Activated T-cell treated with anti-CD3 and anti-CD28 coated beads, Interleukin-2, amount 50 U/mL, for 4 hours (primary cell): ENCODE measurements at regions not wholly inside any gene's neighbourhood (a gene's known extent, or its start where the extent isn't known, plus 50 kb on each side); places are given as distances from the start of the nearest gene placed in this dataset.

Experiments
- ATAC-seq, 2 donors: fragments of 200-7000 bp; cut with Tn5 transposase; one replicate each; pipeline ENCODE4 v1.10.0; 2021
- DNase-seq: peaks from one replicate; pipeline ENCODE4 v3.0.0-alpha.2; 2020
- H3K27me3 Mint-ChIP-seq: one replicate; pipeline ENCODE4 v1.8.0; 2021; ENCODE audit warnings: low read depth, mixed read lengths
- H3K36me3 Mint-ChIP-seq: one replicate; pipeline ENCODE4 v1.8.0; 2022; ENCODE audit warnings: mixed read lengths; ENCODE audit not compliant: insufficient read depth
- H3K4me1 Mint-ChIP-seq: one replicate; pipeline ENCODE4 v1.8.0; 2021; ENCODE audit warnings: low read depth, mixed read lengths
- H3K4me3 Mint-ChIP-seq: one replicate; pipeline ENCODE4 v1.8.0; 2021; ENCODE audit warnings: mild to moderate bottlenecking, moderate library complexity, mixed read lengths
- H3K9me3 Mint-ChIP-seq: one replicate; pipeline ENCODE4 v1.8.0; 2021; ENCODE audit warnings: mixed read lengths

- Mint-ChIP-seq H3K4me3 (no peak overlapping the region), H3K9me3 (no peaks in the 10 kb centered on the region), H3K36me3 (no peaks in the 10 kb centered on the region), H3K4me1 (peaks cover 5% of the 10 kb centered on the region), H3K27me3 (no peaks in the 10 kb centered on the region)
- DNase-seq (no peak), ATAC-seq (no peak)
These were observed 592.5 kb downstream of the PPARGC1A start for GRCh38 chr4:23297327-23297726.

- no peaks in the 10 kb centered on the region for H3K9me3 Mint-ChIP-seq
- no peak for DNase-seq
- no peak overlapping the region for H3K4me3 Mint-ChIP-seq
These were observed 598.4 kb downstream of the GBA3 start for GRCh38 chr4:23291139-23291538.

DNA sequence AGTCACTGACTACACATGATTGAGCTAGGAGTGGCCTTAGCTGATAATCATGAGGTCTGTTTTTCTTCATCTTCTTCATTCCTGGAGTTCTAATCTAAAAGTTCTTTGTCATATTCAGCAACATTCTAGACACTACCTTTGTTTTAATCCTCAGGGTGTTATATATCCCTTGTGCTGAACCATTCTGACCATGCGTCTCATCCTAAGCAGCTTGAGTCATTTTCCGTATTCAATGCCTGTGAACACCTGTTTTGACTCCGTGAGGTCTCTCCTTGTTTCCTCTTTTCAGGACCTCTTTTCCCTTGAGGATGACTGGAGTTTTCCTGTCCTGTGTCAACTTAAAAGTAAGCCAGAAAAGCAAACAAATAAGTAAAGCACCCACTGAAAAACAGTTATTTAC, 597.9 kb downstream of the GBA3 start:
- ATAC-seq (no peak), DNase-seq (no peak)
- Mint-ChIP-seq H3K9me3 (no peaks in the 10 kb centered on the region), H3K36me3 (no peaks in the 10 kb centered on the region), H3K4me3 (no peak overlapping the region), H3K4me1 (peaks cover 15% of the 10 kb centered on the region), H3K27me3 (no peaks in the 10 kb centered on the region)

More at GRCh38 chr4:23291139-23291538, 598.4 kb downstream of the GBA3 start:
- H3K27me3 Mint-ChIP-seq = no peaks in the 10 kb centered on the region
- no peaks in the 10 kb centered on the region for H3K36me3 Mint-ChIP-seq
- ATAC-seq = no peak
- peaks cover 15% of the 10 kb centered on the region for H3K4me1 Mint-ChIP-seq

- no peak for DNase-seq
- no peaks in the 10 kb centered on the region for H3K36me3 Mint-ChIP-seq
- H3K4me1 Mint-ChIP-seq = no peaks in the 10 kb centered on the region
- H3K9me3 Mint-ChIP-seq = no peaks in the 10 kb centered on the region
- ATAC-seq = no peak
- no peaks in the 10 kb centered on the region for H3K27me3 Mint-ChIP-seq
- H3K4me3 Mint-ChIP-seq = no peak overlapping the region
These were observed 586.7 kb downstream of the GBA3 start for GRCh38 chr4:23279377-23279986.

GRCh38 chr4:23278845-23279244, 586.1 kb downstream of the GBA3 start:
- no peak overlapping the region for H3K4me3 Mint-ChIP-seq
- no peaks in the 10 kb centered on the region for H3K36me3 Mint-ChIP-seq
- no peaks in the 10 kb centered on the region for H3K4me1 Mint-ChIP-seq
- DNase-seq (no peak), ATAC-seq (no peak)
- no peaks in the 10 kb centered on the region for H3K9me3 Mint-ChIP-seq
- no peaks in the 10 kb centered on the region for H3K27me3 Mint-ChIP-seq

DNA sequence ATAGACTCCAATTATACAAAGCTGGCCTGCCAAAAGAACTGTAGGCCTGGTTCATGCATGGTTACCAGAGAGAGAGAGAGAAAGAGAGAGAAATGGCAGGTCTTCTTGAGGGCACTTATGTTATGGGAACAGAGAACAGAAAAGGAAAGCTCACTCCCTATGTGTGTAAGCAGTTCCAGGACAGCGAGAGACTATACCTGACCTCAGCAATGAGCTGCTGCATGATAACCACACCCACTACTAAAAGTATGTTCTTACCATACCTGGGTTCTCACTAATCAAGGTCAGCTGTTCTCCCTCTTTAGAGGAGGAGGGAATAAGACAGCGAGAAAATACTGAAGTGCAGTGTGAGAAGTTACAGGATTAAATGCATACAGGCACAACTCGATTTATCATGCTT, 583.3 kb downstream of the GBA3 start:
- Mint-ChIP-seq H3K27me3 (no peaks in the 10 kb centered on the region), H3K9me3 (no peaks in the 10 kb centered on the region), H3K4me1 (no peaks in the 10 kb centered on the region), H3K4me3 (no peak overlapping the region), H3K36me3 (no peaks in the 10 kb centered on the region)
- DNase-seq = no peak
- no peak for ATAC-seq

- H3K4me1 Mint-ChIP-seq = no peaks in the 10 kb centered on the region
- no peaks in the 10 kb centered on the region for H3K9me3 Mint-ChIP-seq
- ATAC-seq (no peak), DNase-seq (no peak)
- no peak overlapping the region for H3K4me3 Mint-ChIP-seq
- H3K27me3 Mint-ChIP-seq = no peaks in the 10 kb centered on the region
- H3K36me3 Mint-ChIP-seq = no peaks in the 10 kb centered on the region
These were observed 576.8 kb downstream of the GBA3 start for GRCh38 chr4:23269566-23269965.

DNA sequence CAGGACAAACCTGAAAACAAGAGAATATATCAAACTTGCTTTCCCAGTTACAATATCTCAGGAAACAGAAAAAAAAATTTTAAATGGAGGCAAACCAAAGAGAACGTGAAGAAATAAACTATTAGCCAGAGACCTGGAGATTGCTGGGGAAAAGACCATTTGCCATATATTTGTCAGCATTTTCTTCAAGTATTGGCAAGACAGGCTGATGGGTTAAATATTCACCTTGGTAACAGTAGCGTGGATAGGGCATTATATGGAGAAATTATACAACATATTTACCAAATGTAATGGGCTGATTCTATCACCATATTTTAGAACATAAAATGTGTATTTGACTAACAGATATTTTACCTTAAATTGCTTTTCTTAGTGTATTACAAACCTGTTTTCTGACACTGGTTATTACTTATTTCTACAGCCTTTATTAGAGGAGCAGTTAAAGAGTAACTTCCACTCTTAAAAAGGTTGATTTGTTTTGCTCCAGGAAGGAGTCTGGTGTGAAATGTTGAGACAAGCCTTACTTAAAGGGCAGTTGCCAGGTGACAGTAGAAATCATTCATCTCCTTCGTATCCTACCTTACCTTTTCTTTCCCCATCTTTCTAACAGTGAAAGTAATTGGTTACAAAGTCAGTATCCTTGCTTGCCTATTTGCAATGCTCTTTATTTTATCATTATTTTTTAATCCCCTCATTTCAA, 575.5 kb downstream of the GBA3 start:
- Mint-ChIP-seq H3K27me3 (no peaks in the 10 kb centered on the region), H3K4me1 (no peaks in the 10 kb centered on the region), H3K9me3 (no peaks in the 10 kb centered on the region), H3K4me3 (no peak overlapping the region), H3K36me3 (no peaks in the 10 kb centered on the region)
- ATAC-seq = no peak
- no peak for DNase-seq

- DNase-seq (no peak), ATAC-seq (no peak)
- Mint-ChIP-seq H3K9me3 (no peaks in the 10 kb centered on the region), H3K36me3 (no peaks in the 10 kb centered on the region), H3K4me1 (no peaks in the 10 kb centered on the region), H3K27me3 (no peaks in the 10 kb centered on the region), H3K4me3 (no peak overlapping the region)
These were observed 573.7 kb downstream of the GBA3 start for GRCh38 chr4:23266401-23266800.

DNA sequence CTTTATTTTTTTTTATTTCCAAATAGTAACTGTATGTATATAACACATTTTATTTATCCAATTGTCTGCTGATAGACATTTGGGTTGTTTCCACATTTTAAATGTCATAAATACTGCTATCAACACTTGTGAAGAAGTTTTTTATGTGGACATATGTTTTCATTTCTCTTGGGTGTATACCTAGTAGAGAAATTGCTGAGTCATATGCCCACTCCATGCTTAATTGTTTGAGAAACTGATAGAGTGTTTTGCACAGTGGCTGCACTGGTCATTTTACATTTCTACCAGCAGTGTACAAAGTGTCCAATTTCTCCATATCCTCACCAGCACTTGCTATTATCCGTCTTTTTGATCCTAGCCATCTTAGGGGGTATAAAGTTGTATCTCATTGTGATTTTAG, 567.8 kb downstream of the GBA3 start:
- Mint-ChIP-seq H3K4me3 (no peak overlapping the region), H3K4me1 (no peaks in the 10 kb centered on the region), H3K36me3 (no peaks in the 10 kb centered on the region), H3K27me3 (no peaks in the 10 kb centered on the region), H3K9me3 (no peaks in the 10 kb centered on the region)
- ATAC-seq (no peak), DNase-seq (no peak)

DNA sequence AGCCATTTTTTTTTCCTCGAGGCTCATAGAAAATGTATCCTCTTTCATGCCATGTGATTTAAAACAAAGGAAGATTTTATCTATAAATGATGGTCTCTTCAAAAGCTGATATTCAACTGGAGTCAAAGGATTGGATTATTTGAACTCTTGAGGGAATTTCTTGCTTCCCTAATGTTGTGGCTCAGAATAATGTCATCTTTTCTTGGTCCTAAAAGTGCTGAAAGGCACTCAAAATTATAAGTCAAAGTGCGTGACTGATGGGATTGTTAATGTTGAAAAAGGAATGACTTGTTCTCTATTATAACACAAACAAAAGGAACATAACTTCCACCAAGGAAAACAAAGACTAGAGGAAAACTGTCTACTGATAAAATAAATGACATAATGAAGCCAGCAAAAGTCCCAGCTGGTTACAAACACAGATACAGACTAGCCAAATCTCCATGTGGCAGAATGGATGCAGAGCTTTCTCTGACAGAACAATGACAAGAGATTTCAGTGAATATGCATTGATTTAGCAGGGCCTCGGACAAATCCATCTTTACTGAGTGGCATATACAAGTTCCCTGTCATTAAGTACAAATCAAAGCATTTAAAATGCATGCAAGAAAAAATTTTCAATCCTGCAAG, 552.6 kb downstream of the GBA3 start:
- H3K9me3 Mint-ChIP-seq = peaks cover 3% of the 10 kb centered on the region
- H3K36me3 Mint-ChIP-seq = no peaks in the 10 kb centered on the region
- H3K4me1 Mint-ChIP-seq = no peaks in the 10 kb centered on the region
- no peak for DNase-seq
- no peaks in the 10 kb centered on the region for H3K27me3 Mint-ChIP-seq
- H3K4me3 Mint-ChIP-seq = no peak overlapping the region
- ATAC-seq = no peak

GRCh38 chr4:23242962-23243361, 550.2 kb downstream of the GBA3 start:
- Mint-ChIP-seq H3K36me3 (no peaks in the 10 kb centered on the region), H3K4me1 (no peaks in the 10 kb centered on the region), H3K27me3 (no peaks in the 10 kb centered on the region), H3K9me3 (peaks cover 3% of the 10 kb centered on the region), H3K4me3 (no peak overlapping the region)
- ATAC-seq (no peak), DNase-seq (no peak)

DNA sequence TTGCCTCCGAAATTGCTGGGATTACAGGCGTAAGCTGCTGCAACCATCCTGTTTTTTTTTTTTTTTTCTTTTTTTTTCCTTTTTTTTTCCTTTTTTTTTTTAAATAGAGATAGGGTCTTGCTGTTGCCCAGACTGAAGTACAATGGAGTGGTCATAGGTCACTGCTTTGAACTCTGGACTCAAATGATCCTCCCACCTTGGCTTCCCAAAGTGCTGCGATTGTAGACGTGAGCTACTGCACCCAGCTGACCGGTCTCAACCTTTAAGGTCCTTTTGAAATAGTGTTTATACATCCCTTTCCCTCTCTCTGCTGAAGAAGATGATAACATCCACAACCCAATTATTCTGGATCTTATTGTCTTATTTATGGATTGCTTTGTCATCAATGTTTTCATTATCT, 548.7 kb downstream of the GBA3 start:
- DNase-seq = no peak
- H3K4me3 Mint-ChIP-seq = no peak overlapping the region
- no peak for ATAC-seq
- no peaks in the 10 kb centered on the region for H3K4me1 Mint-ChIP-seq
- no peaks in the 10 kb centered on the region for H3K27me3 Mint-ChIP-seq
- H3K36me3 Mint-ChIP-seq = no peaks in the 10 kb centered on the region
- peaks cover 6% of the 10 kb centered on the region for H3K9me3 Mint-ChIP-seq

DNA sequence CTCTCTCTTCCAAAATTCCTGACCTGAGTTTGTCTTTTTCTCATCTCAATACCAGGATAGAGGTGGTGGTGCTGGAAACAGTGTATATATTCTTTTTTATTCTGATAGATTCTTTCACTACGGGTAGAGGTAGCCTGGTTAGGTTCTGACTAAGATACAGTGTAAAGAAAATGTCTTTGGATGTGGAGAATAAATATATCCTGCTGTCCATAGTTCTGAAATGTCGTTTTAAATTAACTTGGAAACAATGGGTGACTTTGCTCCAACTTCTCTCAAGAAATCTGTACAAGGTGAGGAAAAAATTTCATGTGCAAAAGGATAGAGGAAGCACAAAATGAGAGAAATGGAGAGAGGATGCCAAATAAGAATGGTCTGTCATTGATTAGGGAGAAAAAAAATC, 546.1 kb downstream of the GBA3 start:
- DNase-seq (no peak), ATAC-seq (no peak)
- Mint-ChIP-seq H3K27me3 (no peaks in the 10 kb centered on the region), H3K9me3 (peaks cover 6% of the 10 kb centered on the region), H3K4me3 (no peak overlapping the region), H3K36me3 (no peaks in the 10 kb centered on the region), H3K4me1 (no peaks in the 10 kb centered on the region)

GRCh38 chr4:23237771-23238170, 545.0 kb downstream of the GBA3 start:
- Mint-ChIP-seq H3K36me3 (no peaks in the 10 kb centered on the region), H3K9me3 (peaks cover 3% of the 10 kb centered on the region), H3K4me1 (no peaks in the 10 kb centered on the region), H3K27me3 (no peaks in the 10 kb centered on the region), H3K4me3 (no peak overlapping the region)
- DNase-seq (no peak), ATAC-seq (no peak)
